Caco-2 (cell line): ENCODE measurements at regions not wholly inside any gene's neighbourhood (a gene's known extent, or its start where the extent isn't known, plus 50 kb on each side); places are given as distances from the start of the nearest gene placed in this dataset.

ENCODE experiments used
- BruUV-seq: library from RNA; stranded (reverse); fragments of 400-500 nt; replicated peaks from 2 replicates; lab custom pipeline; 2021; lab: Mats Ljungman, UMichigan
- CTCF ChIA-PET: fragments of 300-600 bp; sonication (Branson Sonifier 250); formaldehyde crosslinking; loops from one replicate; lab custom pipeline; 2022; ENCODE audit warnings: antibody characterized with exemption; lab: Charles Lee
- POLR2A ChIA-PET: fragments of 300-600 bp; sonication (Branson Sonifier 250); formaldehyde crosslinking; loops from one replicate; lab custom pipeline; 2022; ENCODE audit warnings: antibody characterized with exemption; lab: Charles Lee
- DNase-seq, 2 experiments: peaks; one replicate each; pipeline versions ENCODE4 v3.0.0 to v3.0.0-alpha.2; 2020 to 2022
- H3K27me3 ChIP-seq: replicated peaks from 2 replicates; pipeline ENCODE4 v1.6.0; 2011; ENCODE audit warnings: low read length; ENCODE audit not compliant: control insufficient read depth, insufficient read depth
- H3K36me3 ChIP-seq: 2 replicates; pipeline ENCODE4 v1.5.1; 2011; ENCODE audit warnings: low read length; ENCODE audit not compliant: control insufficient read depth, insufficient read depth
- H3K4me1 ChIP-seq: fragments of 250-450 bp; sonication (Bioruptor Pico); 2 replicates; pipeline ENCODE4 v1.5.1; 2020; ENCODE audit warnings: mild to moderate bottlenecking
- H3K4me3 ChIP-seq: 2 replicates; pipeline ENCODE4 v1.5.1; 2011; ENCODE audit warnings: low read depth, mild to moderate bottlenecking, control low read depth, low read length
- H3K9me3 ChIP-seq: fragments of 250-450 bp; sonication (Bioruptor Pico); 2 replicates; pipeline ENCODE4 v1.5.1; 2020; ENCODE audit warnings: mild to moderate bottlenecking, moderate library complexity
- H3K27ac Mint-ChIP-seq: one replicate; pipeline ENCODE4 v1.8.0; 2022; ENCODE audit warnings: mixed read lengths; ENCODE audit not compliant: unreplicated experiment
- H3K27me3 Mint-ChIP-seq: one replicate; pipeline ENCODE4 v1.8.0; 2022; ENCODE audit warnings: mixed read lengths; ENCODE audit not compliant: insufficient read depth, unreplicated experiment
- H3K36me3 Mint-ChIP-seq: one replicate; pipeline ENCODE4 v1.8.0; 2022; ENCODE audit warnings: mild to moderate bottlenecking, mixed read lengths; ENCODE audit not compliant: insufficient read depth, unreplicated experiment
- H3K4me1 Mint-ChIP-seq: one replicate; pipeline ENCODE4 v1.8.0; 2022; ENCODE audit warnings: low read depth, mixed read lengths; ENCODE audit not compliant: unreplicated experiment
- H3K4me3 Mint-ChIP-seq: one replicate; pipeline ENCODE4 v1.8.0; 2022; ENCODE audit warnings: mild to moderate bottlenecking, moderate library complexity, mixed read lengths; ENCODE audit not compliant: unreplicated experiment
- H3K9me3 Mint-ChIP-seq: one replicate; pipeline ENCODE4 v1.8.0; 2022; ENCODE audit warnings: mixed read lengths; ENCODE audit not compliant: unreplicated experiment
- intact Hi-C: fragments of 100-400 bp; cut with micrococcal nuclease; formaldehyde crosslinking; loops from one replicate; pipeline ENCODE4 v1.10.0; 2022; ENCODE audit not compliant: unreplicated experiment
- TF ChIP-seq, protein P1 (sequence below), 2 experiments: fragments of 200-600 bp in 1 of 2; IDR thresholded peaks; 1 replicate in 1 of 2; 2 replicates in 1 of 2; pipeline versions ENCODE4 v1.5.1 to v1.8.0; 2011 to 2022; ENCODE audit warnings: antibody characterized with exemption in 1 of 2, control low read depth in 1 of 2, inconsistent platforms in 1 of 2, low read depth in 1 of 2, low read length in 1 of 2, mild to moderate bottlenecking in 1 of 2, moderate library complexity in 1 of 2; ENCODE audit not compliant: insufficient read depth in 1 of 2, severe bottlenecking in 1 of 2, unreplicated experiment in 1 of 2

DNA sequence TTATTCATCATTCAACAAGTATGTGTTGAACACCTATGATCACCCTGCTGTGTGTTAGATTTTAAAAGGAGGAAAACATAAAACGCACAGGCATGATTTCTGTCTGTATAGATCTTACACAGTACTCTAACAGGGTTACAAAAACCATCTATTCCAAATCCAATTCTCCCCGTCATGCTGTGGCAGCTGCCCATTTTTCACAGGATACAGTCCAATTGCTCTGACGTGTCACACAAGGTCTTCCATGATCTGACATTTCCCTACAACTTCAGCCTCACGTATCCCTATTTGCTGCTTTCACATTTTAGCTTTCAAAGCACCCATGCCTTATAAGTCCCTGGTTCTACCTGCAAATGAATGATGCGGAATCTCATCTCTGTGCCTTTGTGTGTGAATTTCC, 67.0 kb upstream of the CNTNAP4 start:
- BruUV-seq: no TSS peak
- Histone ChIP-seq H3K36me3 (no peaks in the 10 kb centered on the region), H3K4me3 (no peak overlapping the region), H3K27me3 (no peaks in the 10 kb centered on the region), H3K9me3 (peaks cover 12% of the 10 kb centered on the region), H3K4me1 (no peaks in the 10 kb centered on the region)
- POLR2A ChIA-PET: no interaction called here
- no peak overlapping the region for H3K27ac Mint-ChIP-seq
- H3K36me3 Mint-ChIP-seq: no peaks in the 10 kb centered on the region
- H3K4me3 Mint-ChIP-seq: no peak overlapping the region
- no peak for DNase-seq
- H3K4me1 Mint-ChIP-seq: no peaks in the 10 kb centered on the region
- TF ChIP-seq, protein P1, sequence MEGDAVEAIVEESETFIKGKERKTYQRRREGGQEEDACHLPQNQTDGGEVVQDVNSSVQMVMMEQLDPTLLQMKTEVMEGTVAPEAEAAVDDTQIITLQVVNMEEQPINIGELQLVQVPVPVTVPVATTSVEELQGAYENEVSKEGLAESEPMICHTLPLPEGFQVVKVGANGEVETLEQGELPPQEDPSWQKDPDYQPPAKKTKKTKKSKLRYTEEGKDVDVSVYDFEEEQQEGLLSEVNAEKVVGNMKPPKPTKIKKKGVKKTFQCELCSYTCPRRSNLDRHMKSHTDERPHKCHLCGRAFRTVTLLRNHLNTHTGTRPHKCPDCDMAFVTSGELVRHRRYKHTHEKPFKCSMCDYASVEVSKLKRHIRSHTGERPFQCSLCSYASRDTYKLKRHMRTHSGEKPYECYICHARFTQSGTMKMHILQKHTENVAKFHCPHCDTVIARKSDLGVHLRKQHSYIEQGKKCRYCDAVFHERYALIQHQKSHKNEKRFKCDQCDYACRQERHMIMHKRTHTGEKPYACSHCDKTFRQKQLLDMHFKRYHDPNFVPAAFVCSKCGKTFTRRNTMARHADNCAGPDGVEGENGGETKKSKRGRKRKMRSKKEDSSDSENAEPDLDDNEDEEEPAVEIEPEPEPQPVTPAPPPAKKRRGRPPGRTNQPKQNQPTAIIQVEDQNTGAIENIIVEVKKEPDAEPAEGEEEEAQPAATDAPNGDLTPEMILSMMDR (IDR thresholded peaks at IDR 0.05; ENCODE audit: insufficient read depth in 1 of 2, low read depth in 1 of 2, low read length in 1 of 2, severe bottlenecking in 1 of 2, unreplicated experiment in 1 of 2): no peak
- peaks cover 31% of the 10 kb centered on the region for H3K9me3 Mint-ChIP-seq
- intact Hi-C loops: no loop called here
- CTCF ChIA-PET: no interaction called here
- no peaks in the 10 kb centered on the region for H3K27me3 Mint-ChIP-seq

DNA sequence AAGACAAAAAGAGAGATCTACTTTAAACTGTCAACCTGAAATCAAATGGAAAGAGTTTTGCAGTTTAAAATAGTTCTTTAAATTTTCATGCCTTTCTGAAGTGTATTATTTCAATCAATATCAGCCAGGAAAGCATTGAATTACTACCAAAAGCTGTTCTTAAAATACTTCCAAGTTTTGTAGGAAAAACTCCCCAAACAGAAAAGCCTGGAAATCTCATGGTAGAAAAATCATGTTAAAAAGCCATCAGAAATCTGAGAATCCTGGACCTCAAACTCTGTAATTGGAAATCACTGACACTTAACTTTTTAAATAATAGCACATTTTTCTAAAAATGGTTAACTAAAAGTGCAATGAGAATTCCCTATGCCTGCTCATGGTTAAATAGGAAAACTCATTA, 63.3 kb upstream of the CNTNAP4 start:
- no TSS peak for BruUV-seq
- TF ChIP-seq, protein P1 (IDR thresholded peaks at IDR 0.05; ENCODE audit: insufficient read depth in 1 of 2, low read depth in 1 of 2, low read length in 1 of 2, severe bottlenecking in 1 of 2, unreplicated experiment in 1 of 2): no peak
- H3K4me1 ChIP-seq: no peaks in the 10 kb centered on the region
- H3K27me3 Mint-ChIP-seq: no peaks in the 10 kb centered on the region
- H3K4me1 Mint-ChIP-seq: peaks cover 7% of the 10 kb centered on the region
- H3K9me3 Mint-ChIP-seq: peaks cover 31% of the 10 kb centered on the region
- no peaks in the 10 kb centered on the region for H3K27me3 ChIP-seq
- H3K9me3 ChIP-seq: peaks cover 12% of the 10 kb centered on the region
- intact Hi-C loops: no loop called here
- H3K27ac Mint-ChIP-seq: no peak overlapping the region
- H3K36me3 Mint-ChIP-seq: no peaks in the 10 kb centered on the region
- H3K4me3 Mint-ChIP-seq: no peak overlapping the region
- DNase-seq: no peak
- H3K36me3 ChIP-seq: no peaks in the 10 kb centered on the region
- POLR2A ChIA-PET: no interaction called here
- CTCF ChIA-PET: no interaction called here
- H3K4me3 ChIP-seq: no peak overlapping the region

DNA sequence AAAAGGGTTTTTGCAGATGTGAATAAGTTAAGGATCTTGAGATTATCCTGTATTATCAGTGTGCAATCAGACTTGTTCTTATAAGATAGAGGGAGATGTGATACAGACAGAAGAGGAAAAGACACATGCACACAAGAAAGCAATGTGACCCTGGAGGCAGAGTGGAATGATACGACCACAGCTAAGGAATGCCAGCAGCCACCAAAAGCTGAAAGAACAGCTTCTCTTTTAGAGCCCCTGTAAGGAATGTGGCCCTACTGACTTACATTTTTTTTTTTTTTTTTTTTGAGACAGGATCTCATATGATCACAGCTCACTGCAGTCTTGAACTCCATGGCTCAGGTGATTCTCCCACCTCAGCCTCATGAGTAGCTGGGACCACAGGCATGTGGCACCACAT, 62.3 kb upstream of the CNTNAP4 start:
- Histone ChIP-seq H3K27me3 (no peaks in the 10 kb centered on the region), H3K4me1 (no peaks in the 10 kb centered on the region), H3K9me3 (peaks cover 12% of the 10 kb centered on the region), H3K4me3 (no peak overlapping the region), H3K36me3 (no peaks in the 10 kb centered on the region)
- Mint-ChIP-seq H3K27ac (no peak overlapping the region), H3K36me3 (no peaks in the 10 kb centered on the region), H3K4me3 (no peak overlapping the region), H3K27me3 (no peaks in the 10 kb centered on the region), H3K4me1 (peaks cover 7% of the 10 kb centered on the region), H3K9me3 (peaks cover 31% of the 10 kb centered on the region)
- intact Hi-C loops: no loop called here
- TF ChIP-seq, protein P1 (IDR thresholded peaks at IDR 0.05; ENCODE audit: insufficient read depth in 1 of 2, low read depth in 1 of 2, low read length in 1 of 2, severe bottlenecking in 1 of 2, unreplicated experiment in 1 of 2): no peak
- BruUV-seq: no TSS peak
- no peak for DNase-seq
- ChIA-PET POLR2A (no interaction called here), CTCF (no interaction called here)
